OCI-M1 (cell line): ENCODE measurements at regions not wholly inside any gene's neighbourhood (a gene's known extent, or its start where the extent isn't known, plus 50 kb on each side); places are given as distances from the start of the nearest gene placed in this dataset.

Experiments used
- DNase-seq: peaks from one replicate; lab custom pipeline; 2025; lab: John Stamatoyannopoulos, UW

- peak; percentile 19 for DNase-seq
These were observed 334.5 kb downstream of the SMAD2 start for GRCh38 chr18:47595831-47596501.

DNA sequence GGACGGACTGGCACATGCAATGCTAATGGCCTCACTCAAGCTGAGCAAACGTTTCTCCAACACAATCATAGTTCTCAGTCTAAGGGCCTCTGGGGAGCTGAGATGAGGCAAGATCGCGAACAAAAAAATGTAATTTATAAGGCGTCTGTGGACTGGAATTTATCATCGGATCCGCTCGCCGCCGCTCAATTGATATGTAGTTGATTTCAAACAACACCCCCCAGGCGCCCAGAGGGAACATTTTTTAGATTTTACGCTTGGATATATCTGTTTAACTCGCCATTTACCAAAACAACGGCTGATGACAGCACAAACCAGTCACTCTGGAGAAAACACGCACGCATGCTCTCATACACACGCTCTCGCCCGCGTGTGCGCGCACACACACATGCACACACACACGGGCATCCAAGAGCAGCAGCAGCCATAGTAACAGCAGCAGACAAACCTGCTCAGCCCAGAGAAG lies 335.8 kb downstream of the SMAD2 start:
- no peak for DNase-seq

GRCh38 chr18:47593744-47594472 lies 336.6 kb downstream of the SMAD2 start:
- no peak for DNase-seq

- DNase-seq: no peak
These were observed 339.0 kb downstream of the SMAD2 start for GRCh38 chr18:47591429-47591828.

DNA sequence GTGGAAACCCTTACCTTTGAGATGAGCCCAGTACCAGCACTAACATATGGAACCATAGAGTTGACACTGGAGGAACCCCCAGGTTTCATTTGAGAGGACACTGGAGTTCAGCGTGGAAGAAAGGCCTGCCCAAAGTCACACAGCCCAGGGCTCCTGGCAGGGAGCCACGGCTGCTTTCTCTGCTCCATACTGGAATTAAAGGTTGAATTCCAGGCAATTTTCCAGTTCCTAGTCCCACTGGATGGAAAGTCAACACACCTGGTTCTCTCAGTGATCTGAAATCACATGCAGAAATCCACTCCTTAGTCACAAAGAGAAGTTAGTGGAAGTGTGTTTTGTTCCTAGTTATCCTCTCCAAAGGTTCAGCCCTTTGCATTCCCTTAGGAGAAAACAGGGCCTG lies 336.1 kb upstream of the SKOR2 start:
- DNase-seq: no peak

DNA sequence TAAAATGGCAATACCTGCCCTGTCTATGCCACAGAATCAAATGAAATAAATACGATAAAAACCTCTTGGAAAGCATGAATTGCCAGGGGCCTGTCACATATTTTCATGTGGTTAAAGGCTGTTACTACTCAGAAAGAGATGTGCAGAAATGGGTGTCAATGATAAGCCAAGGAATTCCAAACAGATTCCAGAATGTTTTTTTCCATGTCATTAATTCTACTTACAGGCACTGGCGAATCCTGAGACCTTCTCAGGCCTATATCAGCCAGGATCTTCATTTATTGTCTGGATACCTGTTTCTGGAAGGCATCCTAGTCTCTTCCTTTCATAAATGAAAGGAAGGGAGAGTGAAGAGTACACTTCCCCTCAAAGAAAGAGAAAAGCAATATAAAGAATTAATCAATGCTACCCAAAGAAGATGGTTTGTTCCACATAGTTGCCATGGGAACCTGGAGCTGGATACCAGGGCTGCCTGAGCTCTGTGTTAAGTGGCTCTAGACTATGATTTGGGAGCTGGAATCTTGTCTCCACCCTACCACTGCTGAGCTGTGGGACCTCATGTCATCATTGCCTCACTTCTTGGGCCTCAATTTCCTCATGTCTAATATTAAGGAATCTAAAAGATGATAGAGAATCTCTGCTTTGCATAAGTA lies 335.1 kb upstream of the SKOR2 start:
- DNase-seq: no peak

DNA sequence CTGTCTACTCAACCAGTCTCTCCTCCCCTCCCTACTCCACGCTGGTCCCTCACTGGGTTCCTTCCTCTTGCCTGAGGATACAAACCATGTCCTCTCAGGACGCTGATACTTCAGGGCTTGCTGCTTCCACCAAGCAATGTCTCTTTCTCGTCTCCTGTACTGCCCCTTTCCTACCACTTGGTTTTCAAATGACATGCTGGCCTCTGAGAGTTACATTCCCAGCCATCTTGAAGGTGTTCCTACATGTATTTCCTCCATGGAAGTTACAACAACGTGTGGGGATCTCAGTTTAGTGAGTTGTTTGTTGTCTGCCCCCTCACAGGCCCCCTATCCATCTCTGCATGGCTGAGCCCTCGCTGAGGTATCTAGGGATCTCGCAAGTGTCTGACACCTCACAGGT lies 334.5 kb upstream of the SKOR2 start:
- DNase-seq: no peak

- no peak for DNase-seq
These were observed 333.7 kb upstream of the SKOR2 start for GRCh38 chr18:47585136-47585535.

- DNase-seq: no peak
These were observed 330.6 kb upstream of the SKOR2 start for GRCh38 chr18:47582093-47582492.

- no peak for DNase-seq
These were observed 326.1 kb upstream of the SKOR2 start for GRCh38 chr18:47577520-47577919.

GRCh38 chr18:47574966-47575365 lies 323.5 kb upstream of the SKOR2 start:
- DNase-seq: no peak

GRCh38 chr18:47571957-47572356 lies 320.5 kb upstream of the SKOR2 start:
- no peak for DNase-seq

DNA sequence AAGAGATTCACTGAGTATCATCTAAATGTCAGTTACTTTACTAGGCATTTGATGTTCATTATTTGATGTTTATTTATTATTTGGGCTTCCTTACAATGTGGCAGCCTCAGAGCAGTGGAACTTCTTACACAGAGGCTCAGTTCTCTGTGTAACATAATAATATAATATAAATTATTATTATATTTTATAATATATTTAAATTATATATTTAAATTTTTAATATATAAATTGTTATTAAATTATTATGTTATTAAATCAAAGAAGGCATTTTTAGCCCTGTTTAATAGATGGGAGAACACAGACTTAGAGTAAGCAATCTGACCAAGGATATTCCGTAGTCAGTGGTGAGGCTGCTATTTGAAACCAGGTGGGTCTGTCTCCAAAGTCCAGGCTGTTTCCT lies 315.3 kb upstream of the SKOR2 start:
- DNase-seq: no peak

DNA sequence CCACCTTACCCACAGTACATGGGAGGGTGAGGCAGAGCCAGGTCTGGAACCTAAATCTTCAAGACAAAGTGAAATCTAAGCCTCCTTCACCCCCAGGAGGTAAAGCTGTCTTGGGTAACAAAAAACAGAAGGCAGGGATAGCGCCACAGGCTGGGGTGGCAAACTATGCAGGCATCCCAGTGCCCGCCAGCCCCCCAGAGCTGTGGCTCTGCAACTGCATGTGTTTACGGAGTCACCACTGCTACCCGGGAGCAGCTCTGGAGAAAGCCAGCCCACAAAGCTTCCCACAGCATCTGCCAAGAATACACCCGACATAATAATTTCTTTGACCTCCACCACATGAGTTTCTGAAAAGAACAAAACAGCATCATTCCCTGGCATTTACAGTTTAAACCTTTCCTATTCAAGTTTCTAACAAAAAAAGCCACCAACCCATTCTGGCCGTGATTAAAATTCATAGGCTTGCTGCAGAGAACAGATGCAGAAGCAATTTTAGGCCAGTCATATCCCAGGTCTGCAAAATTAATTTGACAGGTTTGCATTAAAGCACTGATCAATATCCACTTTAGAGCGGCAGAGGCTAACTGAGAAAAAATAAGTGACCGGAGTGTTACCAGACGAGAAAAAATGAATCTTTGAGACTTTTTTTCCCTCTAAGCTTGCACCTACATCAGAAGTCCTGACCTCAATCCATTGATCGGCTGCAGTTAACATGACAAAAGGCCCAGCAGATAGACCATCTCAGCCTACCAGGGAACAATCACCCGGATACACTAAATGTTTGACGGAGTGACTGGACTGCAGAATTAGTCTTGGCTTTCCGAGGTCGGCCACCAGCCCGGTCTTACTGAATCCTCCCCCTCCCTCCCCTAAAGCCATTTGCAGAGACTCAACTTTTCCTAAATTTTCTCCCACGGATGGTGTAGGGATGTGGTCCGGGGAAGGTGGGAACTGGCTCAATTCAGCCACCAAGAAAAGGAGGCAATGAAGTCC lies 309.6 kb upstream of the SKOR2 start:
- DNase-seq: no peak

- DNase-seq: no peak
These were observed 306.8 kb upstream of the SKOR2 start for GRCh38 chr18:47558110-47558750.

GRCh38 chr18:47557160-47557559 lies 305.7 kb upstream of the SKOR2 start:
- DNase-seq: no peak

- DNase-seq: no peak
These were observed 301.3 kb upstream of the SKOR2 start for GRCh38 chr18:47552783-47553182.

DNA sequence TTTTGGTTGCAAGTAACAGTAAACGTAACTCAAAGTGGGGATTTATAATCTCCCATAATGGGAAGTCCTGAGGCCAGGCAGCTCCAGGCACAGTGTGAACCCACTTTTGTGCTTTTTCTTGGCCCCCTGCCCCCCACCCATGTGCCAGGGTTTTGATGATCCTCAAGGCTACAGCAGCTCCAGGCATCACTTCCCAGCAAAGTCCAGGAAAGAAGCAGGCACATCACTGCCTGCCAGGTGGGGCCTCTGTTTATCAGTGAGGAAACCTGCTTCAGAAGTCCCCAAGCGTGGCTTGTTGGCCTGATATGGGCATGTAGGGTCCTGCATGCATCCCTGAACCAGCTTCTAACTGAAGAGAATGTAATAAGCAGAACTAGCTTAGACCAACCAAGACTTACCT lies 299.2 kb upstream of the SKOR2 start:
- no peak for DNase-seq

- DNase-seq: no peak
These were observed 297.6 kb upstream of the SKOR2 start for GRCh38 chr18:47549021-47549540.

GRCh38 chr18:47547539-47548202 lies 296.2 kb upstream of the SKOR2 start:
- DNase-seq: no peak

DNA sequence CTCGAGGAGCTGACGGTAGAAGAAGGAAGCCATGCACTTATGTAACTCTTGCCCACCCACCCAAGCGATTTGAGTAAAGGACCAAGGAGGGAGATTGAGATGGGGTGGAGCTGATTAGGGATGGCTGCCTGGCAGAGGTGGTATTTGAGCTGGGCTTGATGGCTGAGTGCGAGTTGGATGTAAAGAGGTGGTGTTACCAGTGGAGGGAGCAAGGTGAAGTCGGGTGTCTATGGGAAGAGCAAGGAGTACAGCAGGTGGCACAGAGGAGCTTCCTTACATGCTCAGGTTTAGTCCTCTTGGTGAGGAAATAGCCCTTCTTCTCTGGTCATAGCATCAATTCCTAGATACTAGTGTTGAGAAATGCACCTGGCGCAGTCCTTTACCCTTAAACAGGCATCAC lies 294.2 kb upstream of the SKOR2 start:
- no peak for DNase-seq
